Inflammatory macrophage treated with lipopolysaccharide for 1 hour (primary cell): ENCODE measurements at regions not wholly inside any gene's neighbourhood (a gene's known extent, or its start where the extent isn't known, plus 50 kb on each side); places are given as distances from the start of the nearest gene placed in this dataset.

Experiments
- DNase-seq, 2 donors: peaks; one replicate each; pipeline ENCODE4 v3.0.0-alpha.2; 2020 to 2022

DNA sequence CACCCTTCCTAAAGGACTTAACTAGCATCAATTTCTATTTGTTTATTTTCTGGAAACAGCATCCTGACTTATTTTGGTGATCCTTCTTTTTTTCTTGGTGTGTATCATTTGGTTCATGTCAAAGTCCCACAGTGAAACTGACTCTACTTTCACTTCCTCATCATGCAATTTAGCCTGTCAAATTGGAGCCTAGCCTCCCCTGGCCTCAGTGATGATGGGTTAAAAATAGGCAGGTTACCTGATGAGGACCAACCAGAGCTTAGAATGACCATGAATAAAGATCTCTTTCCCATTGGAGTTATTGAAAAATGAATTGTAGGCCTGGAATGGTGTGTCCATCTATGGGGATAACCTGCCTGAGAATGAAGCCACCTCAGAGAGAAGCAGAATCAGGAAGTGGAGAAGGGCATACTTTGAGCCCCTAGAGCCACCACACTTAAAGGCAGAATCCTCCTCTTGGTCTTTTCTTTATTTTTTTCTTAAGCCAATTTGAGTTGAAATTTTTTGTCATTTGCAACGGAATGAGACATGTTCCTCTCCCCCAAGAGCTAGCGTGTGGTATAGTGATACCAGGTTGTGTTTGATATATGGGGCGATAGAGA is 105.6 kb downstream of the BTBD3 start:
- peak in 1 of 2 donors; percentile 9 for DNase-seq

GRCh38 chr20:12028771-12029170 is 111.1 kb downstream of the BTBD3 start:
- DNase-seq = no peak

DNA sequence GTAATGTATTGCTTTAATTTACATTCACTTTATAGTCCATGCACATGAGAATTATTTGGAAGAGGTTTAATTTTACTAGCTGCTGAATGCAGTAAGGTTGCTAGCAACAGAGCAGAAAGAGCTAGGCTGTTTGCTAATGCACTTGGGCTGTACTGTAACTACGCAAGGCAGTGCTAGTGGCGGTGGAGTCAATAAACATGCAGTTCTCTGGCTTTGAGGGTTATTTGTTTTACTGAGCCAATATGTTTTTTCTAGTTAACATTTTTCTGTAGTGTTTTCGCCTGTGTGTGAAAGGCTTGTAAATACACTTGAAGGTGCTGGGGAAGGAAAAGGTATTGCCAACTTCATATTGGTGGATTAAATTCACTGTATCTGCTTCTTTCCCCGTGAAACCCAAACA is 112.8 kb downstream of the BTBD3 start:
- no peak for DNase-seq

DNA sequence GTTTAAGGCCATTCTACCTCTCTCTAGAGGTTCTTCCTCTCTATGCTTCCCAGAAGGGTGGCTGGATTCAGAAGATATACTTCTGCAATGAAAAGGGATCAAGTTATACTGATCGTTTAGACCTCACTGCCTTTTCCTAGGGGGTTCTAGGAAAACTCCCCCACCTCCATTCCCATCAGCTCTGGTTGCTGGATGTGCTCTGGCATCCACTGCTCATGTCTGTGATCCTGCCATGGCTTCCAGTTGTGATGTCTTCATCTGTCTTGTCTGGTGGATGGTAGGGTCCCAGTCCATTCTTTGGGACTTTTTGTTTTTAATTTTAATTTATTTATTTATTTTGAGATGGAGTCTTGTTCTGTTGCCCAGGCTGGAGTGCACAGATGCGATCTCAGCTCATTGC is 118.4 kb downstream of the BTBD3 start:
- no peak for DNase-seq

DNA sequence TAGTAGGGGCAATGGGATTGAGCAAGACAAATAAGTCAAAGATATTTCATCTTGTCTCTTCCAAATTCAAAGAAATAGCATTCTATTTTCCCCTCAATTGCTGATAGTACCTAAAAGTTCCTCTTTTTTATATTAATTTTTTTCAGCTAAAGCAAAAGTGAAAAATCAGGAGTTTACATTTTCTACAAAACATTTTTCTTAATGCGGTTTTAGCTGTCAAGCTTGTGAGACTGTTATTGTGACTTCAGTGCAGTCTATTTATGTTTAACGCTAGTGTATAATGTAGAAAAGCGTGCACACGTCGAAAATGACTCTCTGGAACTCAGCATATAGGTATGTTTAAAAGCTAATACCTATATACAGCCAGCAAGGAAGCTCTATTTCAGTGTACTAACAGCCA is 119.8 kb downstream of the BTBD3 start:
- no peak for DNase-seq

GRCh38 chr20:12040261-12040660 is 122.6 kb downstream of the BTBD3 start:
- no peak for DNase-seq

DNA sequence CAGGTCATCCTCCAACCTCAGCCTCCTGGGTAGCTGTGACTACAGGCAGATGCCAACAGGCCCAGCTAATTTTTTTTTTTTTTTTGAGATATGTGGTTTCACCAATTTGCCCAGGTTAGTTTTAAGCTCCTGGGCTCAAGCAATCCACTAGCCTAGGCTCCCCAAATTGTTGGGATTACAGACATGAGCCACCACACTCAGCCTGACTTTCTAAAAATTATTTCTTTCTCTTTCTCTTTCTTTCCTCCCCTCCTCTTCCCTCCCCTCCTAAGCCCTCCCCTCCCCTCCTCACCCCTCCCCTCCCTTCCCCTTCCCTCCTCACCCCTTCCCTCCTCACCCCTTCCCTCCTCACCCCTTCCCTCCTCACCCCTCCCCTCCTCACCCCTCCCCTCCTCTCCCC is 127.3 kb downstream of the BTBD3 start:
- no peak for DNase-seq

GRCh38 chr20:12047838-12048432 is 130.2 kb downstream of the BTBD3 start:
- DNase-seq = no peak

DNA sequence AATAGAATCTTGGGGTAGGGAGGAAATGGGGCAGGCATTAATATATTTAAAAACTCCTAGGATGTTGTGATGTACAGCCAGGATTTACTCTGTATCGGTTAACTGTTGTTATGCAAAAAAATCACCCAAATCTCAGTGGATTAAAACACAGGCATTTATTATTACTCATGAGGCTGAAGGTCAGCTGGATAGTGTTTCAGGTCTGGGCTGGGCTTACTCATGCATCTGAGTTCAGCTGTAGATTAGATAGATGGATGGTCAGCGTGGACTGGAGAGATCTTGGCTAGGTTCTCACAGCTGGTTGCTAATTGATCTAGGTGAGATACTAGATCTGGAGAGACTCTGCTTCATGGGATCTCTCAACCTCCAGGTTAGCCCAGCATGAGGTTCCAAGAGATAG is 131.4 kb downstream of the BTBD3 start:
- DNase-seq = no peak

DNA sequence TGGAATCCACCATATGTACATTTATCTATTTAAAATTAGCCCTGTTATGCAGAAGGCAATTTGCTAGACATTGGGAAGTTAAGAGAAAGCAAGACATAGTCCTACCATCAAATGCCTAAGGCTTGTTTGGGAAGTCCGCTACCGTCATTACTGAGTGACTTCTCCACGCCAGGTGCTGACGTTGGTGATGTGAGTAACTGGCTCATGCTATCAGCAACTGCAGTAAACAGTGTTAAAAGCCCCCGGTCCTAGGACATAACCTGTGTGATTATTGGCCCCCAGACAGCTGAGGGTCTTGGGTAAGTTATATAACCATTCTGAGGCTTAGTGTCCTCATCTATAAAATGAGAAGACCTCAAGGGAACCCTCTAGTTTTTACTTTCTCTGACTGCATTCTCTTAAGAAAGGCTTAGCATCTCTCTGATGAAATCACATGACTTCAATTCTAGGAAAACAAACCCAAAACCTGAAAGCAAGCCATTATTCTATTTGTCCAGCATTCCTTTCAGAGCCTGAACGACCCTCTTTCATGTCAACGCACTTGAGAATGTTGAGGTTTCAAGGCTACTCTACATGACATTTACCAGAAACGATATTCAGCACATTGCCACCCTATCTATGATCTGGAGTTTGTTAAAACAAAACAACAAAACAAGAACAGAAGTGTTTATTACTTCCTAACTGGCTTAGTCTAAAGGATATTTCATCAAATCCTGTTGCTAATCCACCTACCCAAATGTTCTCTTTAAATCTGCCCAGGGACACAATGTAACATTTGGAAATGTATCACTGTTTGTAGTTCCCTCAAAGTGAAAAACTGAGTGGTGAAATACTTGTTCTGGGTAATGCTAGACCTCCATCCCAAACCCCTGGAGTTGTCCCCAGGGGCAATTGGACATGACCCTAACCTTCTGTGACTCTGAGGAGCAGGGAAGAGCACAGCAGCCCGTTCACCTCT is 133.8 kb downstream of the BTBD3 start:
- no peak for DNase-seq

GRCh38 chr20:12053353-12053752 is 135.7 kb downstream of the BTBD3 start:
- peak; percentile 14 to 39 for DNase-seq

DNA sequence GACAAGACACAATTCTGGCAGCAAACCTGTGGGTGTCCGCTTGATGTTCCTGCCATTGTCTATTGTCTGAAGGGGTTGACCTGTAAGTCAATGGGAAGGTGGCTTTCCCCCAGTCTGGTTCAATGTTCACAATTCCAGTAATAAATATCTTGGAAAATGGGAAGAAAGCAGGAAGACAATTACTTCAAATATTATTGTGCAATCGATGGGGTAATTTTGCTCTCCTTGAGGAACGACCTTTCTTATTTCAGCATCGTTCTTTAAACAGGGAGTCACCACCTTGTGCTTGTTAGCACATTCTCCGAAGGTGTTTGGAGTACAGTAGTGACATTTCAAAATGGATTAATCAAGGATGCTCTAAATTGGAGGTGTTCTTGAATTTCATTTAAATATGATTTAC is 136.9 kb downstream of the BTBD3 start:
- DNase-seq = no peak

GRCh38 chr20:12055161-12055560 is 137.5 kb downstream of the BTBD3 start:
- no peak for DNase-seq

DNA sequence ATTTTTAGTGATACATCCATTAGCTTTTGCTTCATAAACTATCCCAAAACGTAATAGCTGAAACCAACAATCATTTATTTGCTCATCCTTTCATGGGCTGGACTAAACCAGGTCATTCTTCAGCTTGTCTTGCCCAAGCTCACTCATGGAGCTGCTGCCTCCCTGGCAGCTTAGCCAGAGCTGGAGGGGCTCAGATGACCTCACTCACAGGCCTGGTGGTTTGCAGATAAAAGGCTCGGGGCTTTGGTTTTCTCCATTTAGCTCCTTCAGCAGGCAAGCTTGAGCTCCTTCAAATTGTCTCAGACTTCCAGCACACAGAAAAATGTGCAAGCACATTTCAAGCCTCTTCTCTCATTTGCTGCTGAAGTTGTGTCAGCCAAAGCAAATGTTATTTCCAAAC is 139.1 kb downstream of the BTBD3 start:
- DNase-seq = no peak

DNA sequence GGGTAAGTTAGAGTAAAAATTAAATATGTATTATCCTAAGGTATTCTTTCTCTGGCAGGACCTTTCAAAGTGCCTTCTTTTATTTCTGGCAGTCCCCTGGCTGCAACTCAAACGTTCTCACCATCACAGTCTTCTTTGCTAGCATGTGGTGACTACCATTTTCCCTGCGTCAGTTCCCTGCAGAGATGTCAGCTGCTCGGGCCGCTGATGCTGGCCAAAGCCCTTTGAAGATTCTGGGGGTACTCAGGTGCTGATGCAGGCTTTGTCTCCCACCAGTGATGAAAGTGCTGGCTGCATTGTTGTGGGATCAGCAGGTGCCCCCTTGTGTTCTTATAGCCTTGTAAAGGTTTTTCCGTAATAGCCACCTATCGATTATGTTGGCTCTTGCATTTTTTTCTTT is 140.1 kb downstream of the BTBD3 start:
- no peak for DNase-seq

GRCh38 chr20:12058216-12058615 is 140.5 kb downstream of the BTBD3 start:
- no peak for DNase-seq

GRCh38 chr20:12061466-12061865 is 143.8 kb downstream of the BTBD3 start:
- DNase-seq = no peak

DNA sequence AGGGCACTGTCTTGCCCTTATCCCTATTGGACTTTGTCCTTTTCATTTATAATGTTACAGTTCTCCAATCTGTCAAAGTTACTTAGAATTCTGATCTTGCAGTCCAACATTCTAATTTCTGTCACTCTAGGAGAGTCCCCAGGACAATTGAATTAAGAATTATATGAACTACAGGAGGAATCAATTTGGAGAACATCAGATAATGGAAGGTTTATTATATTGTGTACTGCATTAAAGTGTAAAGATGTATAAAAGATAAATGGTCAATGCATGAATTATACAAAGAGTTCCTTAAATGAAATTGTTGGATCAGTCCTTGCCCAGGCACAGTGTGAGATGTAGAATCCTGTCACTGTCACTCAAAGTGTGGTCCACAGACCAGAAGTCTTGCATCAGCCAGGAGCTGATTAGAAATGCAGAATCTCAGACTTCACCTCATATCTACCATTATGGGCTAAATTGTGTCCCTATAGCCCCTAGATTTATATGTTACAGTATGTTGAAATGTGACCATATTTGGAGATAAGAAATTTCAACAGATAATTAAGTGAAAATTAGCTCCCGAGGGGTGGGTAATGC is 145.5 kb downstream of the BTBD3 start:
- no peak for DNase-seq

DNA sequence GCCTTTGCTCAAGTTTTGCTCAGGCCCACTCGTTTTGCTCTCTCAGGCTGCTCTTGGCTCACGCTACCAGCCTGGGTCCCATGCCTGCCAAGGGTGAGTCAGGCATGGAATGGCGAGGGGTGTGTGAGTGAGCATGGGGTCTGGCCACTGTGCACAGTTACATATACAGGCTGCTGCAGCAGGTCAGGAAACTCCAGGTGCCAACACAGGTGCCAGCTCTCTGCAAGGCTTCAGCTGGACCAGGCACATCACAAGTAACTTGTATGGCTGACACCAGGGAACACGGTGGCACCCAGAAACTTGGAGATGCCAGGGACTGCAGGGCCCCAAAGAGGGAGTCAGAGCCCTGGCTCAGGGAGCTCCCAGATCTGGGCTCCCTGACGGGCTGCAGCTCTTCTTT is 146.8 kb downstream of the BTBD3 start:
- DNase-seq = no peak

DNA sequence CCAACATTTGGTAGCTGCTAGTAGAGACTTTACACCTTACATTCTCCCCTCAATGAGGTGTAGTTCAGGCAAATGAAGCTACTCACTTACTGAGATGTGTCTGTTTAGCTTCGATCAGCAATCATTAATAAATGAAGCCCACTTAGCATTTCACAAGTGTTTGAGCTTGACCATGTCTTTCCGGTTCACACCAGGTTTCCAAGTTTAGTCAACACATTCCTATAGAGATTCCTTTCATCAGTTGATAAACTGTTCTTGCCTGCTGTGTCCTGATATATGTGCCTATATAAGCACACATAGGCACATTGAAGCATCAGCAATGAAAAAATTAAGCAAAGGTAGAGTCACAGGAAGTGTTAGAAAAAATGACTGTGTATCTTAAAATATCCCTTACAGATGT is 150.0 kb downstream of the BTBD3 start:
- no peak for DNase-seq

GRCh38 chr20:12068121-12068520 is 150.4 kb downstream of the BTBD3 start:
- DNase-seq = no peak

- no peak for DNase-seq
These were observed 151.5 kb downstream of the BTBD3 start for GRCh38 chr20:12069181-12069580.

GRCh38 chr20:12072221-12072953 is 154.7 kb downstream of the BTBD3 start:
- DNase-seq = no peak
